HG03354 (cell line): ENCODE measurements at regions not wholly inside any gene's neighbourhood (a gene's known extent, or its start where the extent isn't known, plus 50 kb on each side); places are given as distances from the start of the nearest gene placed in this dataset.

Source experiments
- ATAC-seq: cut with Tn5 transposase; IDR thresholded peaks from one replicate; pipeline ENCODE4 v1.9.1; 2021; ENCODE audit warnings: mild to moderate bottlenecking; ENCODE audit not compliant: unreplicated experiment, poor library complexity, severe bottlenecking

DNA sequence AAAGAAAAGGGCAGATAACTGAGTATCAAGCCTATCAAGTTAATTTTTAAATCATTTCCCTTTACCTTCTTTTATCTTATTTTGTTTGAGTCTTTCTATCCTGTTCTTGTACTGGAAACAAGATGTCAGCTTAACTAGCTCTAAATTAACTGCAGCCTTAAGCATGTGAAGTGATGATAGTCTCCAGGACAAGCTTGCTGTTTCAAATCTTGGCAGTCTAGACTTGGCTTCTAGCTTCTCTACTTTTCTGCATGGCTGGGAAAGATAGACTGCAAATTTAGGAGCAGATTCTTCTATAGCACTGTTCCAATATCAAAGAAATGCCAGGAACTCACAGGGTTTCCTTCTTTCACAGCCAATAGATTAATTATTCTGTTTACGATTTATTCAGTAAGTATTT lies 1034.4 kb downstream of the TUSC7 start:
- ATAC-seq = no peak

DNA sequence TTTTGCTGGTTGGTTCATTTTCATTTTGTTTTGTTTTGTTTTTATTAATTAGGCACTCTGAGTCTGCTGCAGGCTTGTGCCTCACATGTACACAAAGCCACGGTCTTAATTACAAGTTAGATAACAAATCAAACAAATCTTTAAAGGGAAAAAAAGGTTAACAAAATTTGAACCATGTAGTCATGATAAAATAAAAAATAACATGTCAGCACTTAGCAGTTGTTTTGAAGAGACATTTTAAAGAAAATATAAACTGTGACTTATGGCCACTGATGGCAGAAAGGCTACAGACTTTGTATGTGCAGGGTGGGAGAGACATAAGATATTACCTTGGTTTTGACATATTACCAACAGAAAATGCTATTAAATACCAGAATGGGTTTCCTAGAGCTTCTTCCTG lies 1035.4 kb downstream of the TUSC7 start:
- ATAC-seq = no peak

DNA sequence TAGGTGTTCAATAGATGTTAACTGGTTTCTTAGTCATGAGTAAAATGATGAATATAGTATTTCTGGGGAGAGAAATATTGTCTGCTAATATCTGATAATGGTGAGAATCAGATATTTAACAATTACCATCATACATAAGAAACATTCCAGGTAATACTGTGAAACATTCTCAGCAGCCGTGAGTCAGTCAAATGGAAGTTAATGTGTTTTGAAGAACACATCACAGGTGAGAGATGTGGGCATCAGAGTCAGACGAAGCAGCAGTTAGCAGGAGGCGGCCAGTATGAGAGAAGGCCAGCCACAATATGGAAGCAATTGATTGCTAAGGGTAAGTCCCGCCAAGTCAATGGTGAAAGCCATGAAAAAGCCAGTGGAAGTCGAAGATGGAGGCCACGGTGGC lies 1035.9 kb downstream of the TUSC7 start:
- no peak for ATAC-seq

DNA sequence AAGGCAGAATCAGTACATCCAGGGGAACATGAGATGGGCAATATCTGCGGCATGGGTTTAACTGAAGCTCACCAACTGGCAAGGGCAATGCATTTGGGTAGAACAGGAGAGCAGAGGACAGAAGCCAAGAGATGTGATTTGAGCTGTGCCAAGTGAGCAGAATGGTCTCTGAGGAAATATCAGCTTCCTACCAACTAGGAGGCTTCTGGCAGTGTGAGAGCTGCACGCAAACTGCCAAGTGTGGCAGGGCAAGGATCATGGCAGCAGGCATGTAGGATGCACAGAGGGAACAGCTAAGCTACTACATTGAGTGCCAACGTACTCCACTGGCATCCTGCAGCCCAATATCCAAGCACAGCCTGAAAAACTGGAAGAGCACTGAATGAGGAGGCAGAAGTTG lies 1036.5 kb downstream of the TUSC7 start:
- ATAC-seq = no peak

- no peak for ATAC-seq
Observed at GRCh38 chr3:117748131-117748530, 1038.6 kb downstream of the TUSC7 start.

DNA sequence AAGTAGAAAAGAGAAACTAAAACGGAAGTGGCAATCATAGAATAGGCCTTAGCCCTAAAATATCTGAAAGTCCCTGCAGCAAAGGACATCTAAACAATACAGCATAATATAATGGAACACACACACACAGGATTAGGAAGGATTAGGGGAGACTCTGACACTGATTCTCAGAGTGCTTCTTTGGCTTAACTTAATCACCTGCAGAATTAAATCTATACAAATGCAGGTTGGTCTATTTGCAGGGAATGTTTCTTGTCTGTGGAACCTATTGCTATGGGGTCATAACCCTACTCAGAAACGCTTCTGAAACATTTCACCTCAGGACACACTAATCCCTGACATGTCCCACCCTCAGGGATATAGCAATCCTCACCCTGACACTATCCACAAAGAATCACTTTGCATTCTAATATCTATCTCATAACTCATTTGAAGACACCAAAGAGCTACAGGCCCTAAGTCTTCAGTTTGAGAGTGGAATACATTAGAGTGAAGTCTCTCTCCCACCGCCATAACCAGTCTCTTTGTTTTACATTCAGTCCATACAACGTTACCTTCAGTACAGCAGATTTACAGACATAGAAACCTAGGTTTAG lies 1041.2 kb downstream of the TUSC7 start:
- no peak for ATAC-seq

DNA sequence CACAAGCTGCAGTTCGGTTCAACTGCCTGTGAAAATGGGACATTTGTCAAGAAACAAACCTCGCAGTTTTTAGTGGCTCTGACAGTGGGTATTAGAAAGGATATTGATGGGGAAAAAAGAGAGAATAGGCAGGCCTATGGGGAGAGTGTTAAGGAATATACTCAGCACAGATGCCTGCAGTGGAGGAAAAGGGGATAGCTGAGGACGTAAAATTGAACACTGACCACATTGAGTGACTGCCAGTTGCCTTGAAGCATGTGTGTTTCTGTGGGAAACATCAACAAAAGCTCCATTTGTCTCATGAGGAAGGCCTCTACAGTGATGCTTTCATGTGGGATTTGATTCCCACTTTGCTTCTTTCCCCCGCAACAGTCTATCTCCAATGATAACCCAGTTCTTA lies 1042.1 kb downstream of the TUSC7 start:
- no peak for ATAC-seq

- no peak for ATAC-seq
Observed at GRCh38 chr3:117752984-117753717, 1043.6 kb downstream of the TUSC7 start.

- ATAC-seq = no peak
Observed at GRCh38 chr3:117754058-117754457, 1044.5 kb downstream of the TUSC7 start.

GRCh38 chr3:117754841-117755240 lies 1045.3 kb downstream of the TUSC7 start:
- ATAC-seq = no peak

GRCh38 chr3:117756563-117756962 lies 1047.0 kb downstream of the TUSC7 start:
- no peak for ATAC-seq

DNA sequence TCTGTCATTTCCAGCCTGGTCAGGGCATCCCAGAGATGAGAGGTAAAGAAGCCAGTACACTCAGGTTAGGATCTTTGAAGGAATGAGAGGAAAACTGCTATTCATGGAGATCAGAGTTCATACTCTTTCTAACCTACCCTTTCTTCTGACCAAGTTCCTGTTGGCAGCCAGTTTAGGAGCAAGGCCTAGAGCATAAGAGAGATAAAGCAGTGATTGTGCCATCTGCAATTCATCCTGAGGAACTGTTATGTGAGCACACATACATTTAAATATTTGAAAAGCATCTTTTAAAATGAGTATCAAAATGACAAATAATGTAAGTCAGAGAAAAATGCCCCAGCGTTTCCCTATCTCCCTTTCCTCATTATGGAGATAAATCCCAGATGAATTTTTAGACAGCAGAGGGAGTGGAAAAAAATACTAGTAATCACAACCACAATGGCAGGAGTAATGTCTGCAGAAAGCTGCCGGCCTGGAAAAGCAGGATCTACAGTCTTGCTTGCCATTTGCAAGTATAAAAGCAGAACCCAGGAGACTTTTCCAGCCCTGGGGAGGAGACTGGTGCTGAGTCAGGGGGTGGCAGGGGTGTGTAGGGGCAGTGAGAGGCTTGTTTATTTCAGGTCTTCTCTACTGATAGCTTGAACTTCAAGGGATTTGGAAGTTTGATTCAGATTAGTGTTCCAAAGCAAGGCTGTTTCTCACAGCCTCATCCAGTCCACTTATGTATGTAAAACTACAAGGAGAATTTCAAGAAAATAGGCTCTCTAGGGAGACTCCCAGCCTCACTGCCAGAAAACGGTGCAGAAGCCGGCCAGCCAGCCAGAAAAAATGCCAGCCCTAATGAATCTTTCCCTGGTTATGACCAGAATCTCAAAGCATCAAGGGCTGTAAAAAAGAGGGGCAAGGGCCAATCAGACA lies 1052.4 kb downstream of the TUSC7 start:
- ATAC-seq = no peak

DNA sequence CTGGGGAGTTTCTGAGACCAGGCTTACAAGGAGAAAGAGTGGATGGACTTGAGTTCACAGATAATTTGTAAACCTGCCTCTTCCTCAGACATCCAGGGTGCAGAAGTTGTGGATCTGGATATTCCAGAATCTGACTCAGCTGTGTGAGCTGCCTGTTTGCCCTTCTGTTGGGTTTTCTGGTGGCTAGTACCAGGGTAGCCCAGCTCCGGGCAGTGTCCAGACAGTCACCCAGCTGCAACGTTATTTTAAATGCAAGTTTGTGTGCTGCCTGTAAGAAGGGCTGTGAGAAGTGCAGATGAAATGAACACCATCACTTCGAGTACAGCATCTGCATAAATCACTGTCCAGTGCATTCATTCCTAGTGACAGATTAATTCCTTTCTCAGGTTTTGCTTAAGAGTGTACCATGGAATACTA lies 1053.0 kb downstream of the TUSC7 start:
- no peak for ATAC-seq

DNA sequence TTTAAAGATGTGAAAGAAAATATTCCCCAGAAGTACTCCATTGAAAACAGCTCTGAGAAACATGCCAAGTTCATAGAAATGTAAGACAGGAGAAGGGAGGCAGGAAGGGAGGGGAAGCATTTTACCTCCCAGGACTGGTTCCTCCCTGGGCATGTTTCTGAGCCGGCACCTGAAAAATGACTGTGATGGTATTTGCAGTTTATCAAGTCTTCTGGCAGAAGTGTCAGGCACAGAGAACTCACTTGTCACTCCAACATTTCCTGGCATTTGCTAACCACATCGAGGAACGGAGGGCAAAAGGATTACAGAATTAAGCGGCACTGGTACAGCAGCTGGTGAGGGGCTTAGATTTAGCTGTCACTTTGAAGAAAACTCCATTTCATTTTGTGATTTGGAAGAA lies 1054.0 kb downstream of the TUSC7 start:
- ATAC-seq = no peak

DNA sequence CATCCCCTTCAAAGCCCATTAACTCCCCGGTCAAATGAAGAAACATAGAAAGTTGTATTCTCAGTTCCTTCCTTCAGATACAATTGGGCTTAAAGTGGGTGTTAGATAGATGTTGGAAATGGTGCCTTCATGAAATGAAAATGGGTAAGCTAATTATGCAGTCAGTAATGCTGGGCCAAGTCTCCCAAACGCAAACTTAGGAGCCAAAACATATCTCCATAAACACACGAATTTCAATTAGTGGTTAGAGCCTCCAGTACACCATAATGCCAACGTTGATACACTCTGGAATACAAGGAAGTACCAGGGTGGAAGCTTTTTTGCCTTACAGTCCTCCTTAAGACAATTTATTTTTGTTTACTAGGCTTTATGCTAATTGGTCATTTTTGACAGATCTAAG lies 1059.0 kb downstream of the TUSC7 start:
- no peak for ATAC-seq

DNA sequence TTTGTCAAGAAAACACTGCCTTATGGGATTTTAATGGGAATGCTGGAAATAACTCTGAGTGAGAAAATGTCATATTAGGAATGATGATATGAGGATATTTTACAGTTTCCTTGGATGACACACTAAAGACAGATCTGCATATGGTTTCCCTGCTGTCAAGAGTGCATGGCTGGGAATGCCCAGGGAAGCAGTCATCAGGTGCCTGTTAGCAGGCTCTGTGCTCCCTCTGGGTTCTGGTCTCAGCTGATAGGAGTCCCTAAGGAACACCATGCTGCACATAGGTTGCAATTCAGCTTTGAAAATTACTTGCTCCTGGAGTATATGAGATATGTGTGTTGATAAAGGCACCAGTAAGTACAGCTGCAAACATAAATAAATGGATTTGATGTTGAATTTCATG lies 1064.6 kb downstream of the TUSC7 start:
- no peak for ATAC-seq

GRCh38 chr3:117786349-117786748 lies 1076.8 kb downstream of the TUSC7 start:
- ATAC-seq = no peak

DNA sequence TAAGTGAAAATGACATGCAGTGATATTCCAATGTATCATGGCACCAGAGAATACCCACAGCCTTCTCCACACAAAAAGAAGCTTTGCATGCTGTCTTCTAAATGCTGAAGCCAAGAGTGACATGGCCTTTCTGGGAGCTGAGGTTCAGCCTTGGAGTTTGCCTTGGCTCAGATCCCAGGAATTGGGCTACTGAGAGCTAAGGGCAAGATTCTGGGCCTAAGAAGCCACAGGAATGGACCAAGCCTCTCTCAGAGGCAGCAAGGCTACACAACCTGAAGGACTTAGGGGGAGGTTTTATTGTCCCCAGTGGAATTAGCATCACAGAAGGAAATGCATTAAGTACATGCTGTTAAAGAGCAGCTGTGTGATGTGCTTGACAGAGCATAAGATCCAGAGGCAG lies 1078.5 kb downstream of the TUSC7 start:
- no peak for ATAC-seq

DNA sequence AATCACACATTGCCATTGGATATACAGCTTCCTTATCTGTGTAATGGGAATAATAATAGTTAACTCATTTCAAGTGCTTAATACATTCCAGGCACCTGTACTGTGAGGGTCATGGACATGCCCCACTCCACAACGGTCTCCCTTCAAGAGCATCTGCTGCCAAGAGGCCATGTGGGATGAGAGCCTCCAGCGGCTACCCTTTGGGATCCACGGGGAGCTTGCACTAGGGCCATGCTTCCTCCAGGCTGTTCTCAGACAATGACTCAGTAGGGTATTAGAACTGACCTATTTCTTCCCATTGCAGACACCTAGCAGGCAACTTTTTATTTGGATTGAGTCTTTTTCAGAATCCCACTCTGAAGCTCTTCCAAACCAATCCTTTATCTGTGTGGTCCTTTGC lies 1078.9 kb downstream of the TUSC7 start:
- ATAC-seq = no peak

- ATAC-seq = no peak
Observed at GRCh38 chr3:117790235-117790987, 1080.8 kb downstream of the TUSC7 start.
